MM.1S (cell line): ENCODE measurements at regions not wholly inside any gene's neighbourhood (a gene's known extent, or its start where the extent isn't known, plus 50 kb on each side); places are given as distances from the start of the nearest gene placed in this dataset.

Experiments
- EZH2phosphoT487 ChIP-seq: fragments of 300-600 bp; sonication (generic); IDR thresholded peaks from 2 replicates; pipeline ENCODE4 v1.6.1; 2018; ENCODE audit warnings: antibody characterized with exemption, low read length
- TF ChIP-seq, protein P1 (sequence below): fragments of 300-600 bp; sonication (generic); IDR thresholded peaks from 2 replicates; pipeline ENCODE4 v1.5.1; 2016; ENCODE audit warnings: antibody characterized with exemption, low read length, mixed read lengths

DNA sequence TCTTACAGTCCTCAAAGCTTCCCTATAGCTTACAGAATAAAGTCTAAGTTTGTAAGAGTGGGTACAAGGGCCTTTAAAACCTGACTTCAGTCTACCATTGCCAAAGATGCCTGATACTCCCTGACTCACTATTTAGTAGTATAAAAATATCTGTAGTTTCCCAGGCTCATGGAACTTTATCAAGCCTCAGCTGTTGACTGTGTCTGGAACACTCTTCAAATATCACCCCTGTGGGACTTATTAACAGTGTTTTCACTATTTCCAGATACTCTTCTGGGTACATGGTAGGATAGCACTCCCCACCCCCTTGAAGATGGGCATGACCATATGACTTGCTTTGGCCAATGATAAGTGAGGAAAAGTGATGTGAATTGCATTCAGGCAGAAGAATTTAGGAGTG, 105.3 kb upstream of the TENT5A start:
- TF ChIP-seq, protein P1, sequence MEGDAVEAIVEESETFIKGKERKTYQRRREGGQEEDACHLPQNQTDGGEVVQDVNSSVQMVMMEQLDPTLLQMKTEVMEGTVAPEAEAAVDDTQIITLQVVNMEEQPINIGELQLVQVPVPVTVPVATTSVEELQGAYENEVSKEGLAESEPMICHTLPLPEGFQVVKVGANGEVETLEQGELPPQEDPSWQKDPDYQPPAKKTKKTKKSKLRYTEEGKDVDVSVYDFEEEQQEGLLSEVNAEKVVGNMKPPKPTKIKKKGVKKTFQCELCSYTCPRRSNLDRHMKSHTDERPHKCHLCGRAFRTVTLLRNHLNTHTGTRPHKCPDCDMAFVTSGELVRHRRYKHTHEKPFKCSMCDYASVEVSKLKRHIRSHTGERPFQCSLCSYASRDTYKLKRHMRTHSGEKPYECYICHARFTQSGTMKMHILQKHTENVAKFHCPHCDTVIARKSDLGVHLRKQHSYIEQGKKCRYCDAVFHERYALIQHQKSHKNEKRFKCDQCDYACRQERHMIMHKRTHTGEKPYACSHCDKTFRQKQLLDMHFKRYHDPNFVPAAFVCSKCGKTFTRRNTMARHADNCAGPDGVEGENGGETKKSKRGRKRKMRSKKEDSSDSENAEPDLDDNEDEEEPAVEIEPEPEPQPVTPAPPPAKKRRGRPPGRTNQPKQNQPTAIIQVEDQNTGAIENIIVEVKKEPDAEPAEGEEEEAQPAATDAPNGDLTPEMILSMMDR: no peak
- no peak for TF ChIP-seq EZH2phosphoT487
